Stomach (tissue), 8 donors: ENCODE measurements at regions not wholly inside any gene's neighbourhood (a gene's known extent, or its start where the extent isn't known, plus 50 kb on each side); places are given as distances from the start of the nearest gene placed in this dataset.
A peak's percentile ranks its signal among the peaks of the same experiment; 100 is the strongest.

Experiments used
- DNase-seq, 2 donors: peaks; one replicate each; pipeline versions ENCODE4 v3.0.0 to v3.0.0-alpha.2; 2013 to 2019
- H3K27ac ChIP-seq, 5 donors: fragments of 200-600 bp in 4 of 5; sonication (generic) in 4 of 5; one replicate each; pipeline ENCODE4 v1.5.1; 2013 to 2019; ENCODE audit warnings: mild to moderate bottlenecking in 1 of 5, moderate library complexity in 1 of 5
- H3K27me3 ChIP-seq, 3 donors: fragments of 200-600 bp; sonication (generic); one replicate each; pipeline ENCODE4 v1.5.1; 2017 to 2019; ENCODE audit warnings: mixed run types in 1 of 3
- H3K36me3 ChIP-seq, 4 donors: fragments of 200-600 bp; sonication (generic); 1 replicate in 3 of 4; 2 replicates in 1 of 4; pipeline ENCODE4 v1.5.1; 2016 to 2019
- H3K4me1 ChIP-seq, 4 donors: fragments of 200-600 bp; sonication (generic); one replicate each; pipeline ENCODE4 v1.5.1; 2016 to 2019
- H3K4me3 ChIP-seq, 4 donors: fragments of 200-600 bp; sonication (generic) in 3 of 4; one replicate each; pipeline ENCODE4 v1.5.1; 2016 to 2019; ENCODE audit warnings: mild to moderate bottlenecking in 1 of 4
- H3K9me3 ChIP-seq, 4 donors: fragments of 200-600 bp; sonication (generic); one replicate each; pipeline ENCODE4 v1.5.1; 2016 to 2019
- CTCF ChIP-seq, 7 experiments: fragments of 450-650 bp in 4 of 7; fragments of 200-600 bp in 3 of 7; sonication (generic) in 3 of 7; IDR thresholded peaks; one replicate each; pipeline ENCODE4 v1.5.1; 2016 to 2019; ENCODE audit warnings: antibody characterized with exemption in 7 of 7, control low read depth in 2 of 7, mild to moderate bottlenecking in 1 of 7
- EP300 ChIP-seq: sonication (generic); formaldehyde crosslinking; IDR thresholded peaks from one replicate; pipeline ENCODE4 v1.6.1; 2017; ENCODE audit warnings: antibody characterized with exemption
- POLR2A ChIP-seq, 4 donors: fragments of 450-650 bp; IDR thresholded peaks; one replicate each; pipeline ENCODE4 v1.6.1; 2016; ENCODE audit warnings: antibody characterized with exemption in 4 of 4, control low read depth in 2 of 4, mild to moderate bottlenecking in 1 of 4, moderate library complexity in 1 of 4
- POLR2AphosphoS5 ChIP-seq, 3 donors: sonication (generic); formaldehyde crosslinking; IDR thresholded peaks; one replicate each; pipeline ENCODE4 v1.6.1; 2016; ENCODE audit warnings: antibody characterized with exemption in 3 of 3
- WGBS, 5 donors: extraction: QIAGEN DNeasy Blood & Tissue Kit in 3 of 5; methylation state at CpG; one replicate each; pipeline versions ENCODE4 v1.1.5 to v1.1.7; 2013 to 2018; 5-methylcytosine and 5-hydroxymethylcytosine counted together
- intact Hi-C: fragments of 100-400 bp; cut with DNase I; formaldehyde crosslinking; loops from one replicate; pipeline ENCODE4 v1.15.1; 2023; ENCODE audit warnings: low total_unique reads
- donor health status: healthy with polysubstance abuse.
- donor health status: Bipolar disorder and iron deficiency.
- donor health status: healthy.

DNA sequence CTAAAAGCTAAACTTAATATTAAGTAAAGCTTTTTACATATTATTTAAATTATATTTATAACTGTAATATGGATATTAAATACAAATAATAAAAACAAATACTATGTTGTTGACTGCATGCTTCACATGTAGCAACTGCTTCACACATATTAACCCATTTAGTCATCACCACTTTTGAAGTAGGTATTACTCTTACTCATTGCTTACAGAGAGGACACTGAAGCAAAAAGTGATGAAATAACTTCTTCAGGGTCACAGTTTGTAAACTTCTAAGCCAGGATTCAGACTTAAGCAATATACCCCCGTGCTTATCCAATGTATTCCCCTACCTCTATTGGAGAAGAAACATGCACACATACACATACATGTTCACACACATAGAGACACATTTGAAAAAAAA lies 166.6 kb downstream of the DKK2 start:
- no peaks in the 10 kb centered on the region for H3K4me1 ChIP-seq
- no peaks in the 10 kb centered on the region for H3K9me3 ChIP-seq
- TF ChIP-seq CTCF (IDR thresholded peaks at IDR 0.05) (no peak), POLR2A (IDR thresholded peaks at IDR 0.05) (no peak), EP300 (no peak), POLR2AphosphoS5 (IDR thresholded peaks at IDR 0.05) (no peak)
- WGBS, 5 donors, result 49 to 79% (median 67%) methylated on average over 1 of the region's 1 CpG
- no peak overlapping the region for H3K4me3 ChIP-seq
- H3K36me3 ChIP-seq, result no peaks in the 10 kb centered on the region
- intact Hi-C loops, result no loop called here
- no peaks in the 10 kb centered on the region for H3K27me3 ChIP-seq
- DNase-seq, result no peak
- H3K27ac ChIP-seq, result no peak overlapping the region

- no peak overlapping the region for H3K27ac ChIP-seq
- 36 to 63% (median 50%) methylated on average over 2 of the region's 2 CpGs for WGBS, 5 donors
- intact Hi-C loops, result no loop called here
Measured at GRCh38 chr4:106868381-106869035, 167.6 kb downstream of the DKK2 start.

GRCh38 chr4:106864231-106864630 lies 171.9 kb downstream of the DKK2 start:
- TF ChIP-seq POLR2AphosphoS5 (IDR thresholded peaks at IDR 0.05), result no peak
- TF ChIP-seq POLR2A (IDR thresholded peaks at IDR 0.05), result no peak
- TF ChIP-seq EP300, result no peak
- TF ChIP-seq CTCF (IDR thresholded peaks at IDR 0.05), result no peak
- Histone ChIP-seq H3K27me3 (no peaks in the 10 kb centered on the region), H3K4me3 (no peak overlapping the region), H3K36me3 (no peaks in the 10 kb centered on the region), H3K27ac (no peak overlapping the region), H3K9me3 (peaks cover 0 to 4% (median 0%) of the 10 kb centered on the region in 4 donors), H3K4me1 (no peaks in the 10 kb centered on the region)
- DNase-seq, result peak in 1 of 2 donors; percentile 6
- intact Hi-C loops, result no loop called here

More at GRCh38 chr4:106868381-106869035, 167.6 kb downstream of the DKK2 start:
- no peaks in the 10 kb centered on the region for H3K36me3 ChIP-seq
- H3K4me1 ChIP-seq, result no peaks in the 10 kb centered on the region
- H3K4me3 ChIP-seq, result no peak overlapping the region
- no peak for TF ChIP-seq EP300
- TF ChIP-seq POLR2AphosphoS5 (IDR thresholded peaks at IDR 0.05), result no peak
- no peak for TF ChIP-seq POLR2A (IDR thresholded peaks at IDR 0.05)
- TF ChIP-seq CTCF (IDR thresholded peaks at IDR 0.05), result no peak
- H3K9me3 ChIP-seq, result no peaks in the 10 kb centered on the region
- DNase-seq, result peak in 1 of 2 donors; percentile 19
- H3K27me3 ChIP-seq, result no peaks in the 10 kb centered on the region

DNA sequence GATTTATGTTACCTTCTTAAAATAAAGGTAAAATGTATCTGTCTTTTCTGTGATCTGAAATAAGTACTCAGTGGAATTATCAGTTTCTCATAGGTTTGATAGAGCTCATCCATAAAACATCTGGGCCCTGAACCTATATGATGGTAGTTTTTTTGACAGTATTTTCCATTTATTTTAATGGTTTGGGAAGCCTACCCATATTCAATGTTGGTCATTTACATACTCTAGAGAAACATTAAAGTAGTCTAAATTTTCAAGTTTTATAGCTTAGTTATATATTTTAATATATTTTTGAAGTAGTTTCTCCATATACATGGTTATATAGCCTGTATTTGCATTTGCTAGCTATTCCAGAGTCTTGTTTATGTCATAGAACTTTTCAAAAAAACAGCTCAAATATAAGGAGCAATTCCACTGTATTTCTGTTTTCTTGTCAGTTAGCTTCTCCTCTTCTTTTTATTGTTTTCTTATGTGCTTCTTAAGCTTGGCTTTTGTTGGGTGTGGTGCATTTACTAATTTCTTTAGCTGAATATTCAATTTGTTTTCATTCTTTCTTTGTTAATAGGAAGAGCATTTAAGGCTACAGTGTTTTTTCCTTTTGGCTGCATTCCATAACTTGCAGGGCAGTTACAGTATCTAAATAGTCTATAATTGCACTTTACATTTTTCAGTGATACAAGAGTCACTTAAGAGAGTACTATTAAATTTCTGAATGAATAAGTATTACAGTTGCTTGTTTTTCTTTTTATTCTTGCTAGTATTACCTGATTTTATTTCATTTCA lies 181.4 kb downstream of the DKK2 start:
- intact Hi-C loops, result no loop called here
- Histone ChIP-seq H3K36me3 (no peaks in the 10 kb centered on the region), H3K27me3 (no peaks in the 10 kb centered on the region), H3K4me1 (no peaks in the 10 kb centered on the region), H3K9me3 (peaks cover 0 to 2% (median 0%) of the 10 kb centered on the region in 4 donors), H3K27ac (no peak overlapping the region), H3K4me3 (no peak overlapping the region)
- DNase-seq, result peak in 1 of 2 donors; percentile 8
- no peak for TF ChIP-seq EP300
- no peak for TF ChIP-seq POLR2A (IDR thresholded peaks at IDR 0.05)
- no peak for TF ChIP-seq POLR2AphosphoS5 (IDR thresholded peaks at IDR 0.05)
- TF ChIP-seq CTCF (IDR thresholded peaks at IDR 0.05), result no peak
